CMK (cell line): ENCODE measurements at regions not wholly inside any gene's neighbourhood (a gene's known extent, or its start where the extent isn't known, plus 50 kb on each side); places are given as distances from the start of the nearest gene placed in this dataset.
"Not testable (repeated sequence)": the region's sequence is repeated elsewhere in the genome, so short reads cannot be mapped to it uniquely, and the experiment has no call there.

Experiments used
- DNase-seq: peaks from one replicate; pipeline ENCODE4 v3.0.0-alpha.2; 2010; ENCODE audit warnings: low read depth

DNA sequence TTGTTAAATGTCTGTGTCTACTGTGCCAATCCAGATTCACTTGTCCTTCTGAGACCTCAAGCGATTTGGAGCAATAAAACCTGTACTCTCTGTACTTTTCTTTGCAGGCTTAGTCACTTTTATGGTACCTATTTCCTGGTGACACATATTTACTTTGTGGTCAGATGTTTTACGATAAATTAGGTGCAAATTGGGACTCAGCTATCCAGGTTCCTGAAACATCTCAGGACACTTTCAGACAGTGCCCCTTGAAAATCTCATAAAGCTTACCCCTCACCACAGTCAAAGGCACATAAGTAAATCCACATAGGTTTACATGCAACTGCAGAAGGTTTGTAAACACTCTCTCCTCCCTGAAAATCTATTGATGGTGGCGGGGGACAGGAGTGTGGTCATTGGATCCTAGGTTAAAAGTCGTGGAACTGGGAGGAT, 438.8 kb downstream of the EFNB2 start:
- no peak for DNase-seq

DNA sequence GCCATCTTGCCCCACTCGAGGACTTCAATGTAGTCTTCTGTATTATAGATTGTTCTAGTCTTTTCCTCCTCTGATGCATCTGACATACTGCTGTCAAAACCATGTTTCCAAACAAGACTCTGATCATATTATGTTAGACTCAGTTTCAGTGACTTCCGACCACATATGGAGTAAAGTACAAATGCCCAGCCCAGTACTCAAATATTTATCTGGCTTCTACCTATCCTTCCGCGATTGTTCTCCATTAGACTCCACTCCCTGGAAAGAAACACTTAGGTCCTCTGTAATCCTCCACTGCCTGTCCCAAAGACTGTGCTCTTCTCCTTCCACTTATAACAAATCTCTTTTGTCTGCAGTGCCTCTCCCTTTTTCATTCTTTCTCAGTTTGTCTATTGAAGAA, 439.5 kb downstream of the EFNB2 start:
- no peak for DNase-seq

DNA sequence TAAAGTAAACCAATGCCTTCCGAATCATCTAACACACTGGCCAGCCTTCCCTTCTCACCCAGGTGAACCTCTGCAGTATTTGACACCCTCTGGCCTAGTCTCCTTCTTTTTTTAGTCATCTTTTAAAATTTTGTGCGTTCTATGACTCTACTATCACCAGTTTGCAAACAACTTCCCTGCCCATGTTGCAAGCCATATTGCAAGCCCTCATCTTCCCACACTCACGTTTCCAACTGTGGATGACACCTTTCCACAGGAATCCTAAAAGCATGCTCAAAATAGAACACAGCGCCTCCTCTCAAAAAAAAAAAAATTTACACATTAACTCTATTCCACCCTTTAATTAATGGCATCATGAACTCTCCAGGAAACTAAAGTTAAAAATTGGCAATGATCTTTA, 440.1 kb downstream of the EFNB2 start:
- DNase-seq, result no peak

DNA sequence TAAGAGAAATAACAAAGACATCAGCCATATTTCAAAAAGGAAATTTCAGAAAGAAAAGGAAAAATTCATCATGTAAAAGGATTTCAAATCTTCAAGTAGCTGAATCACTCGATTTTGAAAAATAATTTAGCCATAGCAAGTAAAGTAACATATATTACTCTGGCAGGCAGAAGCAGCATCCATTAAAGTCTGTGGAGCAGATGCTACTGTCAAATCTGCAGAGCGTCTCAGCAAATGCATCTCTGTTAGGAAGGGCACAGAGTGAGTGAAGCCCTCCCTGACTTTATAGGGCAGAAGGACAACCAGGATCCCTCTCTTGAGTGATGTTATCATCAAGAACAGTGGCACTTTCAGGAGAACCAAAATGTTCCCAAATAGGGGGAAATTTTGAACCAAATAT, 445.5 kb downstream of the EFNB2 start:
- DNase-seq, result no peak

DNA sequence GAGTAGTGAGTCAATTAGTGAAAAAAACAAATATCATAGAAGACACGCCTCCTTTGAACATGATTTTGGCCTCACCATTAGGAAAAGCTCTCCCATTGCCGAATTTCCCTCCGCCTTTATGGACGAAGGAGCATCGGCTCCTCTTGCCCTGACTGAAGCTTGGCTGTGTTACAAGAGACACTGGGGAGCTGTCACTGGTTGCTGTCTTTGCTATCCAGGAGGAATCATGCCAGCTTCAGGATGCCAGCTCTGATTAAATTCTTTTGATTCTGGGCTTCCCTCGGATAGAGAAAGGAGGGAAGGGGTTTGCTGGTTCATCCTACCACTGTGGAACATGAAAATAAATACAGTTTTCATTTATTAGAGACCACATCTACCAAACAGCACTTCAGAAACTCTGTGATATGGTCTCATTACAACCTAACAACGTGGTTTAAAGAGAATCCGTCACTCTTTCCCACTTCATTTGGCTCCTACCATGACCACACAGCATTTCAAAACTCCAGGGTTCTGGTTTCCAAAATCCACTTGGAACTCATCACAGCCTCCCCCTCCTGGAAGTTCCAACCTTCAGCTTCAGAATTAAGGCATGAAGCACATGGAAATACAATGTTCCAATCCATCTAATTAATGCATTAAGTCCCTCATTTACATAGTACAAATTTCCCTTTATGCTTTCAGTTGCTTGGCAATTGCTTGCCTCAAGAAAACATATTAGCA, 446.0 kb downstream of the EFNB2 start:
- no peak for DNase-seq

DNA sequence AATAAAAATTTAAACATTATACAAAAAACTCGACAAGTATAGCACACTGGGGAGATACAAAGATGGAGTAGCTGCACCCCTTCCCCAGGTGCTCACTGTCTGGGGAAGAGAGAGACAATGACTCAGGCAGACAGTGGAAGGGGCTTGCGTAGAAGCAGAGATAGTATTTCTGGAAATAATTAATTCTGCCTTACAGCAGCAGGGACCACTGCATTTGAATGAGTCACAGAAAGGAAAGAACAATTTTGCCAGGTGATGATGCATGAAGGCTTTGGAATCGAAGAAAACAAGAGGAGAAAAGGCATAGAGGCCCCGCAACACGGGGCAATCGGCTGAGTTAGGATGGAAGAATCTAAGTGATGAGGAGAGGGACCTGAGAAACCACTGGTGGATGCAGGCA, 447.4 kb downstream of the EFNB2 start:
- no peak for DNase-seq

DNA sequence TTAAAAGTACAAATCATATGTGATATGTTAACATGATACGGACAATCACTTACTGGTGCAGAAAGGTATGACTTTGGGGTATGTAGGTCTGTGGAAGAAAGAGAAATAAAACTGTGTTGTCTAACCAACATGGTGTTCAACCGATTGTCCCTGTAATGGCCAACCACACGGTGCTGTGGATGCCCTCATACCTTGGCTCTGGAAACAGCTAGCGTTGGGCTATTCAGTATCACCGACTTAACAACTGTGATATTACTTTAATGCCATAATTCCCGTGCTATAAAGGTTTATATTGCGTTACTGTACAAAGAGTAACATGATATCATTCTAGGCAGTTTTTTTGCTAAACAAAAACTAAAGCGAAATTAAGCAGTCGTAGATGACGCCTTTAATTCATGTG, 448.3 kb downstream of the EFNB2 start:
- DNase-seq, result no peak

DNA sequence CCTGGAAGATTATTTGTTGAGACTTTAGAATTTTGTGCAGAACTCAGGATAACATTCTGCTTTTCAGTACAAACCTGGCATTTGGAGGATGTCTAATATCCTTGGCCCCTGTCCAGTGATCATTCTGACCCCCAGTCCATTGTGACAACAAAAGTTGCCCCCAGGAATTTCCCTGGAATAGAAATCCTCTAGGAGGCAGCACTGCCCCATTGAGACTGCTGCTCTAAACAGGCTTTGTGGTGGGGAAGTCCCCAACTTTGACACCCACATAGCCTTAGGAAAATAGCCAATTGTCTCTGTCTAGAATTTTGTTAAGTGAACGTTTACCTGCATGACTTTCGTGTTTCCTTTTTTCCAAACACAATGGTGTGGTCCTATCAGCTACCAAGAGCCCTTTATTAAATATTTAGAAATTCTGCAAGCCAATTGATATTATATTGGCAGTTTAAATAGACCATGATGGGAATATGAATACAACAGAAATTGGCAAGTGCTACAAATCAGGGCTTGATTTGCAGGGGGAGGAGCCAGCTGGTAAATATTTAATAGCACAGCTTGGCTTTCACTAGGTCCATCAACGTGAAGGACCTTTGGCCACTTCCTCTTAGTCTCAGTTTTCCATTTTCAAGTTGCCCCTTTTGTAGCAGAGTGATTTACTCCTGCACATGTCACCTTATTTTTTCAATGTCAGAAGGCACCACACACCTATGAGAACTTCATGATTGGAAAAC, 451.7 kb downstream of the EFNB2 start:
- no peak for DNase-seq

DNA sequence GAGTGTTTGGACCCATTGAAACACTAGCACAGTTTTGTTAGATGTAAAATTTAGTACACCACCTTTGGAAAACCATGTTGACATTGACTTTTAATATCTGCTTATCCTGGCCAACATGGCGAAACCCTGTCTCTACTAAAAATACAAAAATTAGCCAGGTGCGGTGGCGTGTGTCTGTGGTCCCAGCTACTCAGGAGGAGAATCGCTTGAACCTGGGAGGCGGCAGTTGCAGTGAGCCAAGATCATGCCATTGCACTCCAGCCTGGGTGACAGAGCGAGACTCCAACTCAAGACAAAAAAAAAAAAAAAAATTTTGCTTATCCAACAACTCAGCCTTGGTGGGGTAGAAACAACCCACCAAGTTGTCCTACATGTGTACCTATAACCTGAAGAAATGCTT, 454.2 kb downstream of the EFNB2 start:
- DNase-seq, result not testable (repeated sequence)

DNA sequence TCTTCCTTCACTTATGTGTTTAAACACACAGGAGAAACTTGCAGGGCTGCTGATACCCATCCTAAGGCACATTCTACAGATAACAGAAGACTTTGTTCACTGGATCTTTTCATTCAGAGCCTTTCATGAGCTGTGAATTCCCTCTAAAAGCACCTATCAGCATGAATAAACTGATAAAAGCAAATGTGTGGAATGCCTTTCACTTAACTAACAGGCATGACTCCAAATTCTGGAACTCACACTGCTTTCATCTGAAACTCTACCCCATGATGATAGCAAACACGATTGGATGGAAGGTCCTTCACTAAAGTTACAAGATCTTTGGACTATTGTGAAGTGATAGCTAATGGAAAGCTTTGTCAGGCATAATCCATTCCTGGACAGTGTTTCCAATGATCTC, 457.3 kb downstream of the EFNB2 start:
- DNase-seq, result no peak

DNA sequence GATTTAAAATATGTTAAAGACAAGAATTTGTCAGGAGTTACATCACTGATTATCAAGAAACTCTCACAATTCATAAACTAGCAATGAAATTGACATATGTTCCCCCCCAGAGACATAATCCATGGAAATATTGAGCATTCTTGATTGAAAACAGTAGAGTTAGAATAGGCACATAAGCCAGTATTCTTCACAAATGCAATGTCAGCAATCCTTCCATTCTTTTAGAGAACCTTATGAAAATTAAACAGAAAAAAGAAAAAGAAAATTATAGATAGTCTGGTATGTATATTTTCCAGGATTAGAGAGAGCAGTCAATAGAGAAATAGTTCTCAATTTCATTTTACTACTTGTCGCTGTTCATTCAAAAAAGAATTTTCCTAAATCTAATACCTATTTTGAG, 458.4 kb downstream of the EFNB2 start:
- no peak for DNase-seq

DNA sequence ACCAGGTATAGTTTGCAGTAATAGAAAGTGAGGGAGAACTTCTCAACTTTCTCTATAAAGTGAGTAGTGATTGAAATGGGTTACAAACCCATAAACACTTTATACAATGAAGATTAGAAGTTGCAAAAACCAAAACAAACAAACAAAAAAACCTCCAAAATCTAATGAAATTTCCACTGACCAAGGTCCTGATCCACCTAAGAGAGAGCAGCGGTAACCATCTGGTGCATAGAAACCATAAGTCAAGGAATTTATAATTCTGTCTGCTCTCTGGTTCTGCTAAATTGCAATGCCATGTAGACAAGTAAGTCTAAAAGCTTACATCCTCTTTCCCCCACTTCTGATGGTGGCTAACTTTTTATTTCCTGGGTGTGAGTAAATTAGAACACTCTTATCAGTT, 463.4 kb downstream of the EFNB2 start:
- DNase-seq, result no peak

DNA sequence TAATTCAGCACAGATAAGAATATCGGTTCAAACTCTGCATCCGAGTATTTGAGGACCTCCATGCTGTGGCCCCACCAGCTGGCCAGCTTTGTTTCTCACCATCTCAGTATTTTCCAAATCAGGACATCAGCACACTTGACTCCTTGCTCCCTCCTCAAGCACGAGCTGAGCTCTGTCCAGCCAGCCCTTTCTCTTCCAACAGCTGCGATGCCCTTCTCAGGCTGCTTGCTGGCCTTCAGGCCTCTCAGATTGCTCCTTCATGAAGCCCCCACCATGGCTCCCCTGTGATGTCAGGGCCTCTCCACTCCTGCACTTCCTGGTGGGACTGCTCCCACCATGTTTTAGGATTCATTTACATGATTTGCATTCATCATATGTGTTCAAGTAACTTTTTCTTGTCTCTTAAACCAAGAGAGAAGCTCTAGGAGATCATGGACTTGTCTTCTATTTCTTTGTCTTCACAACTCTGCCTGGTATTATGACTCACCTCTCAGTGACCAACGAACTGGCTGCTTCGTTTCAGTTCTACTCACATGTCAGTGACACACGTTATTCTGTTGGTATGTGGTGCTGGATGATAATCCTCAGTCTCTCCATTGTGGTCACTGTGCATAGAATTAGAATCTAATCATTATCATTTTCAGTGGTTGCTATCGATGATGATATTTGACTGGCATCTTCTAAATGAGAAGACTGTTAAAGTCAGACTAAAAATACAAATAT, 471.7 kb downstream of the EFNB2 start:
- no peak for DNase-seq

DNA sequence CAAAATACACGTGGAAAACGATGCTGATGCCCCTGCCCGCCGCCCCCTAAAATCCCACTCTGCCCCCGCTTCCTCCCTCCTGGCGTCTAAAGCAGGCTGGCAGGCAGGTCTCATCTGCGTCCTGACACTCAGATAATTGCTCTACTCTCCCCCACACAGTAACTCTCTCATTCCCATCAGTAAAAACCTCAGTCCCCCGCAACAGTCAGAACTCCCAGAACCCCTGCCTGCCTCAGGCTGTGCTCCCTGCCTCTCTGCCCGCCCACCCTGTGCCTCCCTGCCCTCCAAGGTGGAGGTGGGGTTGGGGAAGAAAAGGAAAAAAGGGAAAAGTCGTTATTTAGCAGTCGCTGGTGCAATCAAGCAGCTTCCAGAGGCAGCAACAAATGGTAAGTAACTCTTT, 473.7 kb downstream of the EFNB2 start:
- no peak for DNase-seq

DNA sequence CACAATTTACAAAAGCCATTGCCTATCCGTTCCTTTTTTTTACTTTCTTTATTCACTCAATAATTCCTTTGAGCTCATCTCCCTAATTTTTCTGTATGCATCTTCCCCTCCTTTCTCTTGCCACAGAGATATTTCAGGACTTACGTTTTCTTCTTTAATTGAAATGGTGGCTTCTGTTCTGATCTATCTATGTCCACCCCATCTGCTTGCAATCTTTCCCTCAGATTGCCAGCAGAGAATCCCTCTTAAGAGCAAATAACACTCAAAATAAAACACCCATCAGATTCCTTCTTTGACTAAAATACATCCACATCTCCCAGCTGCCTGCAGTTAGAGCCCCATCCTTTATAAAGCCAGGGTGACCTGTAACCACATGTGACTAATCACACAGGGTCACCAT, 478.6 kb downstream of the EFNB2 start:
- DNase-seq, result no peak

DNA sequence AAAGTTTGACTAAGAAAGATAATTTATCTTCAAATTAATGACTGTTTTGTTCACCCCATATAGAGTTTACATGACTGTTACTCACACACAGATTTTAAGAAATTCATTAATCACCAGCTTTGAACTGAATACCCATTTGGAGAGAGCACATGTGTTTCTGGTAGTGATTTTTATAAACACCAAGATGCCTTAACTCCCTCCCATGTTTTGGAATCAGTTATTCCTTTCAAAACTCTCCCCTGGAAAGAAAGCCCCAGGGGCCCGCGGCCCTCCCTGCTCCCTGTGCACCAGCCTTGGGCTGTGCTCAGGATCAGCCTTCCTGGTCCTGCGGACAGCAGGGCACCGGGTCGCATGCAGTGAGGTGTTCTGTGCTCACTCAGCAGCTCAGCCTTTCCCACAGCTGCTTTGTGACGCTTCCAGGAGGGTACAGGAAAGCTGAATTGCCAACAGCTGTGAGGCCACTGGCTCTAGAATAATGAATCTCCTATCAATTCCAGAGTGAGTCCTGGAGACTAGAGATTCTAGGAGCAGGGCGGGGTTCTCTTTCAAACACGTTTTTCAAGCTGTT, 483.2 kb downstream of the EFNB2 start:
- no peak for DNase-seq

DNA sequence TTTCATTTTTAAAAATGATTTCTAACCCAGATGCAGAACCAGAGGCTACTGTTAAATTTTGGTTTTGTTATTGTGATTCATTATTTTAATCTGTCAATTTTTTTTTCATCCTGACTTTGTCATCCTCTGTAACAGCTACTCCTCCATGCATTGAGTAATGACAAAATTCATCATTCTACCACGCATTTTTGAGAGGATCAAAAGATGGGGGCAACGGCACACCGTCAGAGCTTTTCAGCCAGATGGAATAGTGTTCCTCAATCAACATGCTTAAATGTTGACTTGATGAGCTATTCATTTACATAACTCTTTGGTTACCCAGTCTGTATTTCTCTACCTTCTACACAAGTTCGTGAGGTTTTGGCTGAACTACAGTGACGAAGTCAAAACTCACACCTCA, 486.3 kb downstream of the EFNB2 start:
- DNase-seq, result no peak

DNA sequence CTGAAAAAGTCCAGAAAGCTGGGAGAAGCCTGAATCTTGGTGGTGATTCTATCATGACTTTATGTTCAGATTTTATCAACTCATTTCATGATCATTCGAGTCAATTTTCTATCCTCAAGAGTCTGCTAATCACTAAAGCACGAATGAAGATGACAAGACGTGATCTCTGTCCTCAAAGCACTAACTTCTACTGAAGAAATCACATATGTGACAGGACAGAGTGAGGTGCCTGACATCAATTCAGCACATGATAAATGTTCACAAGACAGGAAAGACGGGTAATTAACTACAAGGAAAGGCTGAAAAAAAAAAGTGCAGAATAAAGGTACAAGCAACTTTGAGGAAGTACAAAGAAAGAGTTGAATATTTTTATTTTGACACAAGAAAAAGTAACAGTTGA, 487.1 kb downstream of the EFNB2 start:
- DNase-seq, result no peak

DNA sequence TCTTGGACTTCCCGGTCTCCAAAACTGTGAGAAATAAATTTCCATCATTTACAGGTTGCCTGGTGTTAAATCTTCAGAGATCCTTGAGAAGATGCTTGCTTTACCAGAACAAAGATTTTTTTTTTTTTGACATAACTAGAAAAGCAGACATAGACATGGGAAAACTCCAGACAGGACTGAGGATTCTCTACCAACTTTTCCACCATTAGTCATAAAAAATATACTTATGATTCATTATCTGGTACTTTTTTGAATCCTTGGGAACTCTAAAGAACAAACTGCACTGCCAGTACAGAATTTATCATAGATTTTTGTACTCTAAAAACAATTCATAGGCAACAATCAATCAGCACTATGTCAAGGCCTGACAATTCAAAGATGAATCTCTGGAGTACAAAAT, 487.6 kb downstream of the EFNB2 start:
- no peak for DNase-seq

DNA sequence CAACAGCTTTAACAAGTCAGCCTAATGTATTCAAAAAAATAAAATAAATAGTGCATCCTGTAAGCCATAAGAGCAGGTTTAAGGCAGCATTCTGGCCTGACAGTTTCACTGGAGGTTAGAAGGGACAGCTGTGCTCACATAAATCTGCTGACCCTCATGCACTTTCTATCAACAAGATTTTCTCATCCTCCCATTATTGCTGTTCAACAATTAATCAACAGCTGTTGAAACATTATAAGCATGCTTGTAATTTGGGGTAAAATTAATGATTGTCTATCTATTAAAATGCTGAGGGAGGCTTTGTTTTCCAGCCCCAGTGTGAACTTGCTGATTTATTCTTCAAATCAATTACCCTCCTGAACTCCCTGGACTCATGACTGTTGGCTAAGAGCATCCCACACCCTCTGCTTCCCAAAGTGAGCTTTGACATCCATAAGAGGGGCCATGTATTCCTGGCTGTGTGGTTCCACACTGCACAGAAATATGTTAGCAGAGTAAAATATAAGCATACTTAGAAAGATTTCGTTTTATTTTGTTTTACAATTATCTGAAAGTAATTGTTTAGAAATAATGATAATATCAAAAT, 492.4 kb downstream of the EFNB2 start:
- no peak for DNase-seq

DNA sequence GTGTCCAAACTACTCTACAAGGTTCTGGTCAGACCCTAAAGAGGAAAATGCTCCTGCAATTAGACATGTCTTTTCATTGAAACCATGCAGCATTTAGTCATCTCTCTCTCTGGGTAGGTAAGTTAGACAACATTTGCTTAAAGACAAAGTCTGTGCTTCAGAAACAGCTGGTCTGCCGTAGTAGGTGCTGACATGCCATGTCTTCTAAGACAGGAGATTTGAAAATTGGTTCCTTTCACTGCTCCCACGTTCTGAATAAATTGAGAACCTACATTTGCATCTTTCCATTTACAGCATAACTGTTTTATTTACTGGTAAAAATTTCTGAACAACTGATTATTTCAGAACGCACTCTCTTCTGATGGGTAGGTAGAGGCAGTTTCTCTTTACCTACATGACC, 494.0 kb downstream of the EFNB2 start:
- no peak for DNase-seq

DNA sequence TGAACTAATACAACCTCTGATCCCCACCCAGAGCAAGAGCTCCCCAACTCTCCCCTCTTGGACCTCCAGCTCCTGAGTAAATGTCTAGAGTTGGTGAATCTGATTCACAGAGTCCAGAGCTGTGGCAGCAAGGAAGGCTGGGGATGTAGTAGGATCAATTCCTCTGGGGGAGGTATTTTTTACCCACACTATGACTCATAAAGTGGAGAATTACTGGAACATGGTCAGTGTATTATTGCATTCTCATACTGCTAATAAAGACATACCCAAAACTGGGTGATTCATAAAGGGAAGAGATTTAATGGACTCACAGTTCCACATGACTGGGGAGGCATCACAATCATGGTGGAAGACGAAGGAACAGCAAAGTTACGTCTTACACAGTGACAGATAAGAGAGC, 496.7 kb downstream of the EFNB2 start:
- no peak for DNase-seq

DNA sequence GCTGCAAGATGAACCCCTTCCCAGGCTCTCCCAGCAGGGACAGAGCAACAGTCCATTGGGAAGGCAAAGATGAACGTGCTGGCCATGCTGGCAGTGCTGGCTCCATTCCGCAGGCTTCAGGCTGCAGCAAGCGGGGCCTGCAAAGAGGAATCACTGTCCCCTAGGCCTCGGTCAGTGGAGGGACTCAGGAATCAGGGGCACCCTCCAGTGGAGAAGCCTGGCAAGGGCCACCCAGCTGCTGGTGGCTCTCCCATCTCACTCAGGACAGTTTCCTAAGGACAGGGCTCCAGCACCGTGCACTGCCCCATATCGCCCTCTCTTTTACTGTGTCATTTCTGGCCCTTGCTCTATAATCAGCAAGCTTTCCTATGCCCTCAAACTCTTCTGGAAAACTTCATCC, 498.6 kb downstream of the EFNB2 start:
- no peak for DNase-seq
